GM21723 (cell line): ENCODE measurements at regions not wholly inside any gene's neighbourhood (a gene's known extent, or its start where the extent isn't known, plus 50 kb on each side); places are given as distances from the start of the nearest gene placed in this dataset.

Experiments
- ATAC-seq: cut with Tn5 transposase; IDR thresholded peaks from one replicate; pipeline ENCODE4 v1.9.1; 2021; ENCODE audit warnings: mild to moderate bottlenecking, moderate library complexity; ENCODE audit not compliant: unreplicated experiment

DNA sequence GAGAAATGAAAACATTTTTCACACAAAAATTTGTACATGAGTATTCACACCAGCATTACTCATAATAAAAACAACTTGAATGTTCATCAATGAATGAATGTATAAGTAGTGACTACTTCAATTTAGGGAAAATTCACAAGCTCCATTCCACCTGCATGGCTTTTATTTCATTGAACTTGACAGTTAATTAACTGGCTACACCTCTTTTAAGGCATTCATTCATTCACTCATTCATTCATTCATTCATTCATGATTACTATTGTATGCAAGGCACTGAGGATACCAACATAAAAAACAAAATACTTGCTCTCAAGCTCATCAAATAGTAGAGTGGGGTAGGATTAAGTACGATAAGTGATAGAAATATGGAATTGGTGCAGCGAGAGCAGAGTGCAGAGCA lies 198.3 kb upstream of the DLGAP1 start:
- ATAC-seq, result no peak

GRCh38 chr18:4641771-4642368 lies 186.8 kb upstream of the DLGAP1 start:
- ATAC-seq, result no peak

- no peak for ATAC-seq
Measured at GRCh38 chr18:4640349-4641012, 185.4 kb upstream of the DLGAP1 start.

GRCh38 chr18:4639628-4640310 lies 184.7 kb upstream of the DLGAP1 start:
- ATAC-seq, result peak; percentile 75

DNA sequence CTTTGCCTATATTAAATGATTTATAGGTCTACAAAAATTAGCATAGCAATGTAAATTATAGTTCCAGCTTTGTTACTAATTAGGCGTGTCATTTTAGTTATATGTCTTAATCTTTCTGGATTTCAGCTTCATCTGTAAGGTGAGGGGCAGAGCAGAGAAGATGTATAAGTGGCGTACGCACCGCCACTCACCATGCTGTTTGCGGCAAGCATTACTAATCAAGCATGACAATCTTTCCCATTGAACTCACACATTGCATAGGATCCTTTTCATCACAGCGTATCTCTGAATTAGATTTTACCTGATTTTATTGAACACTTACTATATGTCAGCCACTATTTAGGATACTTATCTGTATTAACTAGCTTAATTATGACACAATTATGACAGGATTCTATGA lies 183.6 kb upstream of the DLGAP1 start:
- ATAC-seq, result no peak

DNA sequence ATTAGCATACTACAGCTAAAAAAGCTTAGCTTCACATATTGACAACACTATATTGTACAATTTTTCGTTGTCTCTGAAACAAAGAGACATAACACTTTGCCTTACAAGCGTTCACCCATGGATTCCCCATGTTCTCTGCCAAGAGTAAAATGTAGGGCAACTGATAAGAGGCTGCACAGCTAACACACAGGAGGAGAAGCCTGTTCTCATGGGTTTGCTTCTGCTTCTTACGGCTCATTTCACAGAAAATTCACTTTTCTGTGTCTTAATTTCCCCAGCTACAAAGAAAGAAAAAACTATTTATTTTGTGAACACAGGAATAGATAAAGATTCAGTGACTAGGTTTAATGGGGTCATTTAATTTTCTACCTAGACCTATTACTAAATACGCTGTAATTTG lies 182.8 kb upstream of the DLGAP1 start:
- no peak for ATAC-seq

- no peak for ATAC-seq
Measured at GRCh38 chr18:4636967-4637366, 181.9 kb upstream of the DLGAP1 start.

GRCh38 chr18:4631239-4631638 lies 176.1 kb upstream of the DLGAP1 start:
- no peak for ATAC-seq

DNA sequence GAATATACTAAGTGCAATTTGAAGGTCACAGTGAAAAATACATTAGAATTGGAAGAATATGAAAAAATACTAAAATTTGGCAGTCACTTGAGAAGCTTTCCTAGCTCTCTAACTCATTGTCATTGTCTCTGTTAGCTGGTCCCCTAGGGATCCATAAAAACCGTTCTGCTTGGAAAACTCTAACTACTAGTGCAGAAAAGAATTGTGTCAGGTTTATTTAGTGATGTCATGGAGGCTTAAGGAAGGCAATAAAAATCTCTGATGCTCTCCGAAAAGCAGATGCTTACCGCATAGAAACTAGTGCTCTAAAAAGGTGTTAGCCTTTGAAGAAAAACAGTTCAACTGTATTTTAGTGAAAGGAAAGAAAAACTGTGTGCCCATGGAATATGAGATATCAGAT lies 150.1 kb upstream of the DLGAP1 start:
- no peak for ATAC-seq

GRCh38 chr18:4603955-4604354 lies 148.8 kb upstream of the DLGAP1 start:
- ATAC-seq, result no peak

DNA sequence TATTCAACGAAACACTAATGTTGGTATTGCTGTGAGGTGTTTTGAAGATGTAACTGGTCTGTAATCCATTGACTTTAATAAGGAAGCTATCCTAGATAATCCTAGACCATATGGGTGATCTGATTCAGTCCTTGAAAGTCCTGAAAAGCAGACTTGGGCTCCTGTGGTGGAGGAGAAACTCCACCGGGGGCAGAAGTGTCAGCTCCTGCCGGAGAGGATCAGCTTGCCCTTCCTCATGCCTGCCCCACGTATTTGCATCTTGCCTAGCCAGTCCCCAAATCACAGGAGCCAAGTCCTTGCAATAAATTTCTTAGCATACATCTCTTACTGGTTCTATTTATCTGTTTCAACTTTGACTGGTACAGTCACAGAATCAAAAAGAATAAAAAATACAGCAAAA lies 144.2 kb upstream of the DLGAP1 start:
- ATAC-seq, result no peak

GRCh38 chr18:4597301-4597700 lies 142.2 kb upstream of the DLGAP1 start:
- ATAC-seq, result no peak

DNA sequence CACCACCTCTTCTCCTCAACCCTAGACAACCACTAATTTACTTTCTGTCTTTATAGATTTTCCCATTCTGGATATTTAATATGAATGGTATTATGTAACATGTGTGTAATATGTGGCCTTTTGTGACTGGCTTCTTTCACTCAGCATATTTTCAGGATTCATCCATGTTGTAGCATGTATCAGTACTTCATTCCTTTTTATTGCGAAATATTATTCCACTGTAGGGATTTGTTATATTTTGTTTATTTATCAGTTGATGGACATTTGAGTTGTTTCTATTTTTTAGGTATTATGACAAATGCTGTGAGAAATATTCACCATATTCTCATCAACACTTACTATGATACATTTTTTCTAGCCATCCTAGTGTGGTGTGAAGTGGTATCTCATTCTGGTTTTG lies 138.8 kb upstream of the DLGAP1 start:
- no peak for ATAC-seq

- no peak for ATAC-seq
Measured at GRCh38 chr18:4593459-4593858, 138.4 kb upstream of the DLGAP1 start.

DNA sequence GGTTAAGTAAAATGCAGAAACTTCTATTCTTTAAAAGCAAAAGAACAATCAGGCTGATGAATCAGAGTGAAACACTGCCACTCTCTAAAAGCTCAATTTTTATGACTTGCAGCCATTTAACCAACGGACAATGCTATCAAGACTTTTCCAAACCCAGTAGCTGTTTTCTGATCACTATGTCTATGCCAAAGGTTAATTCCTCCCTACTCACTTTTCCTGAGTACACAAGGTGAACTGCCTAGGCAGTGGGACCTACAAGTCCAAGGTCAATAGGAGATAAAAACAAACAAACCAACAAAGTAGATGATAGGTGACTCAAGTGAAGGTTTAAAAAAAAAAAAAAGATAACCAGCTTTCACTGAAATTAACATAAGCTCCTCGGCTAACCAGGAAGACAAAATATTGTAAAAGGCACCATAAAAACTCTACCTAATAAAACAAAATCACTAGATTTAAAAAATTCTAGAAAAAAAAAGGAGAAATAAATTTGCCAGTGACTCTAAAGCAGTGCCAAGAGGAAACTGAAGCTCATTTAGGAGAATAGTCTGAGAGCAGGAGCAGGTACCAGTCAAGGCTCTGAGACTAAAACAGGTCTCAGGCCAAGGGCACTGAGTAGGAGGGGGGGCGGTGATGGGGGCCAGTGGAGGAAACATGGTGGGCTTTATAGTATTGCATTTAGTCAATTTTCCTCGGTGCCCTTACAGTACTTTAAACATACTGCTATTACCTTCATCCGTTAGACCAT lies 134.1 kb upstream of the DLGAP1 start:
- ATAC-seq, result no peak

- no peak for ATAC-seq
Measured at GRCh38 chr18:4587204-4587603, 132.1 kb upstream of the DLGAP1 start.

GRCh38 chr18:4586731-4587130 lies 131.6 kb upstream of the DLGAP1 start:
- ATAC-seq, result no peak

DNA sequence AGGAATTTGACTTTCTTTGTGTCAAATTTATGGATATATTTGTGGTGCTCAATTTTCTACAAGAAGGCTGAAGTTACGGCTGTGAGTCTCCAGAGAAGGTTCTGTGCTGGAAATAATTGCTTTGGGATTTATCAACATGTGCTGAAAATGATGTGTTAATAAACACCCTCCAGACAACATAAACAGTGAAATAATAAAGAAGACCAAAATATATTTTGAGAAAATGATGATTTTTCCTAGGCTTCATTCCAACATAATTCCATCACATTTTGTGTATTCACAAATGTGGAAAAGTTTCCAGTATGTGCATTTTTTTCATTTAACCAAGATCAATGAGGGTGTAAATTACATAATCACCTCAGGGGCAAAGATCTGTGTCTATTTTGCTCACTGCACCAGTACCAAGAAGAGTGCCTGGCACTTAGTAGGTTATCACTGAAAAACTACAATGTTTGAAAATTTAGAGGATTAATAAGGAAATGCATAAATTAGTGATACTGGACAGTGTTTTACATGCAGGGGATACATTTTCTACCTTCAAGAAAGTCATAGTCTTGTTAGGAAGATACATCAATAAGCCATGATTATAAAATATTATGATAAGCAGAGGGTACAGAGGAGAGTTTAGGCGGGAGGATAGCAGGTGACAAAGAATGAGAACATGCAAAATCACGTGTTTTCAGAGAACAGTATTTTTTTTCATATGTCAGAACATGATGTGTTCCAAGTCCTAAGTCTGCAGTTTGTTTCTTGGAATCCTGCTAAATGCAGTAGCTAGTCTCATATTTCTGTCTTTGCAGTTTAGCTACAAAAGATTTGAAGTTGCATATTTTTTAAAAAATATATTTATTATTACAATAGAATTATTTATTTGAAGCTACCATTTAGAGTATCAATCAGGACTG lies 127.6 kb upstream of the DLGAP1 start:
- no peak for ATAC-seq

DNA sequence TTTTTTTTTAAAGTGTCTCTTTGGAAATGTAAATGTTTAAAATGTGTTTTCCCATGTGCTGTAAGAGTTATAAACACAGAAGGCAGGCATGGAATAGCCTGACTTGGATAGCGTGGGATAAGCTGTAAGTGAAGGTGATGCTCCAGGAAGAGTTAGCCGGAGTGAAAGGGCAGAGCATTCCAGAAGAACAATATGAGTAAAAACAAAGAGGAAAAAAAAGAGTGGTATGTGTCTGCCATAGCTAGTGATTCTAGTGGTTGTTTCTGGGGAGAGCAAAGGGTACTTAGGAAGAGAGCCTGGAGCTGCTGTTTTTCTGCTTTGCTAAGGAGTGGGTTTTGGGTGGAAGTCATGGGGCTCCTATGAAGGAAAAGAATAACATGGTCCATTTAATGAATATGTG lies 126.9 kb upstream of the DLGAP1 start:
- ATAC-seq, result no peak

- ATAC-seq, result no peak
Measured at GRCh38 chr18:4578449-4578848, 123.3 kb upstream of the DLGAP1 start.

DNA sequence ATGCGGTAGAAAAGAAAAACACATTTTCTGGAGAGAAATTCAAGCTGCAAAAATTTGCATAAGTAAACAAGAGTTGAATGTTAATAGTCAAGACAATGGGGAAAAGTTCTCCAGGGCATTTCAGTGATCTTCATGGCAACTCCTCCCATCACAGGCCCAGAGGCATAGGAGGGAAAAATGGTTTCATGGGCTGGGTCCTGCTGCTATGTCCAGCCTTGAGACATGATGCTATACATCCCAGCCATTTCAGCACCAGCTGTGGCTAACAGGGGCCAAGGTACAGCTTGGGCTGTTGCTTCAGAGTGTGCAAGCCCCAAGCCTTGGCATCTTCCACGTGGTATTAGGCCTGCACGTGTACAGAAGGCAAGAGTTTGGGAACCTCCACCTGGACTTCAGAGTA lies 118.6 kb upstream of the DLGAP1 start:
- ATAC-seq, result no peak
